Adipocyte (in vitro differentiated cells): ENCODE measurements at regions not wholly inside any gene's neighbourhood (a gene's known extent, or its start where the extent isn't known, plus 50 kb on each side); places are given as distances from the start of the nearest gene placed in this dataset.

Source experiments
- DNase-seq: peaks from one replicate; pipeline ENCODE4 v3.0.0-alpha.2; 2015; ENCODE audit warnings: low read depth
- H3K27me3 ChIP-seq: replicated peaks from 2 replicates; pipeline ENCODE4 v1.7.0; 2013; ENCODE audit warnings: mild to moderate bottlenecking, low read length, moderate library complexity; ENCODE audit not compliant: control insufficient read depth, insufficient read depth
- H3K36me3 ChIP-seq: 2 replicates; pipeline ENCODE4 v1.7.0; 2013; ENCODE audit warnings: low read length, mild to moderate bottlenecking, moderate library complexity; ENCODE audit not compliant: control insufficient read depth, insufficient read depth, severe bottlenecking
- H3K4me1 ChIP-seq: 2 replicates; pipeline ENCODE4 v1.7.0; 2013; ENCODE audit warnings: mild to moderate bottlenecking, low read length, moderate library complexity; ENCODE audit not compliant: control insufficient read depth, insufficient read depth
- H3K4me3 ChIP-seq: 2 replicates; pipeline ENCODE4 v1.7.0; 2013; ENCODE audit warnings: mild to moderate bottlenecking, low read length, moderate library complexity
- H3K9ac ChIP-seq: 2 replicates; pipeline ENCODE4 v1.7.0; 2013; ENCODE audit warnings: mild to moderate bottlenecking, low read length, moderate library complexity
- H3K9me3 ChIP-seq: 2 replicates; pipeline ENCODE4 v1.7.0; 2013; ENCODE audit warnings: mild to moderate bottlenecking, low read length, moderate library complexity; ENCODE audit not compliant: control insufficient read depth

GRCh38 chr10:128546651-128547165, 420.5 kb upstream of the MKI67 start:
- Histone ChIP-seq H3K4me1 (no peaks in the 10 kb centered on the region), H3K9me3 (no peaks in the 10 kb centered on the region), H3K4me3 (no peak overlapping the region), H3K9ac (no peak overlapping the region), H3K27me3 (peaks cover 7% of the 10 kb centered on the region), H3K36me3 (no peaks in the 10 kb centered on the region)
- no peak for DNase-seq

DNA sequence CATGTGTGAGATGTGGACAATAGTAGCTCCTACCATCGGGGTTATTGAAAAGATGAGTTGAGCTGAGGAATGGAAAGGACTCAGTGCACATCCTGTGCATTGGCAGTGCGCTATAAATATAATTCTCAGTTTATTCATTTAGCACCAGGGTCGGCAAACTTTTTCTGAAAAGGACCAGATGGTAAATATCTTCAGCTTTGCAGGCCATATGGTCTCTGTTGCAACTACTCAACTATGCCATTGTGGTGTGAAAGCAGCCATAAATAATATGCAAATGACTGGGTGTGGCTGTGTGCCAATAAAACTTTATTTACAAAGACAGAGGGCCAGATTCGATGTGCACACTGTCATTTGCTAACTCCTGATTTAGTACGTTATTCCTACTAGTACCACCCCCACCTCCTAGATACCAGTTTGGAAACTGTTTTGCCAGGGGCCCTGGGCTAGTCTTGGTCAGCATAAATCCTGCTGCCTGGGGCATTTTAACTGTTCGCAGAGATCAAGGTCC, 422.9 kb upstream of the MKI67 start:
- Histone ChIP-seq H3K9me3 (no peaks in the 10 kb centered on the region), H3K27me3 (peaks cover 4% of the 10 kb centered on the region), H3K4me3 (no peak overlapping the region), H3K4me1 (no peaks in the 10 kb centered on the region), H3K36me3 (no peaks in the 10 kb centered on the region), H3K9ac (no peak overlapping the region)
- no peak for DNase-seq

DNA sequence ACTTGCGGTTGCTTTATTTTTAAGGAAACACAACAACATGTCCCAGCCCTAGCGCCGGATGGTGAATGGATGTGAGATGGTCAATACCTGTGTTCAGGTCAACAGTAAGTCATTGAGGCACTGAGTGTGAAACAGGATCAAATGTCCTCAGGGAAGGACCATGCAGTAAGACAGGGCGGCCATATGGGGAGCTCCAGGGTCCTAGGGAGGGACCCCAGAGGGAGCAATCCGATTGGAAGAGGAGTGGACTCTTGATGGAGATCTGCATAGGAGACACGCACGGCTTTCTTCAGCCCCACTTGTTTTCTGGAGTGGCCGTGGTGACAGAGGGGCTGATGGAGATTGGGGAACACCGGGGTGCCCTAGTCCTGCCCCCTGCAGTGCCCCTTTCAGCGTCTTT, 423.8 kb upstream of the MKI67 start:
- Histone ChIP-seq H3K9ac (no peak overlapping the region), H3K4me1 (no peaks in the 10 kb centered on the region), H3K36me3 (no peaks in the 10 kb centered on the region), H3K4me3 (no peak overlapping the region), H3K9me3 (no peaks in the 10 kb centered on the region), H3K27me3 (peaks cover 2% of the 10 kb centered on the region)
- no peak for DNase-seq

DNA sequence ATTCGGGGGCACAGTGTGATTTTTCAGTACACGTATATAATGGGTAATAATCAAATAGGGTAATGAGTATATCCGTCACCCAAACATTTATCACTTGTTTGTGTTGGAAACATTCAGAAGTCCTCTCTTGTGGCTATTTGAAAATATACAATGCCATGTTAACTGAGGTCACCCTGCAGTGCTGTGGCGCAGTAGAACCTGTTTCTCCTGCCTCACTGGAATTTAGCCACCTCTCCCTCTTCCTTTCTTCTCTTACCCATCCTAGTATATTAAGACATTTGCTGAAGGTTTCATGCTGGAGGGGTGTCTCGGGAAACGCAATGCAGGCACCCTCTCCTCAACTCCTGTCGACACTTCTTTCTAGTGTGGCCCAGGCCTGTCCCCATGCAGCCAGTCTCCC, 425.3 kb upstream of the MKI67 start:
- H3K36me3 ChIP-seq = no peaks in the 10 kb centered on the region
- H3K4me3 ChIP-seq = no peak overlapping the region
- no peak overlapping the region for H3K9ac ChIP-seq
- H3K4me1 ChIP-seq = no peaks in the 10 kb centered on the region
- no peak for DNase-seq
- peaks cover 8% of the 10 kb centered on the region for H3K27me3 ChIP-seq
- H3K9me3 ChIP-seq = no peaks in the 10 kb centered on the region

DNA sequence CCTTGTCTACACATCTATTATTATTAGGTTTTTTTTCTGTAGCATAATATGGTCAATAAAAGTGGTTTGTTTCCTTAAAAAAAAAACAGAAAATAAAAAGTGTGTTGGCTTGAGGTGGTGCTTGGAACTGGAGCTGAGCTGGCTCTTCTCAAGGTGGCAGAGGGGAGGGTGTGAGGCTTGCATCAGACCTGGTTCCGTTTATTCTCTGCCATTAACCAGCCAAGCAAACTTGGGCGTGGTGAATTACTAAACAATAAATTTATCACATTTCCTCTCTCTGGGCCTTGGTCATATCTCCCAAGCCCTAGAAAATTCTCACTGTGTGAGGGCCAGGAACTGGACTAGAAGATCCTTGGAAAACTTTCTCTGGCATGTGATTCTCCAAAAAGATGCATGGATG, 427.5 kb upstream of the MKI67 start:
- Histone ChIP-seq H3K9me3 (no peaks in the 10 kb centered on the region), H3K4me1 (no peaks in the 10 kb centered on the region)

DNA sequence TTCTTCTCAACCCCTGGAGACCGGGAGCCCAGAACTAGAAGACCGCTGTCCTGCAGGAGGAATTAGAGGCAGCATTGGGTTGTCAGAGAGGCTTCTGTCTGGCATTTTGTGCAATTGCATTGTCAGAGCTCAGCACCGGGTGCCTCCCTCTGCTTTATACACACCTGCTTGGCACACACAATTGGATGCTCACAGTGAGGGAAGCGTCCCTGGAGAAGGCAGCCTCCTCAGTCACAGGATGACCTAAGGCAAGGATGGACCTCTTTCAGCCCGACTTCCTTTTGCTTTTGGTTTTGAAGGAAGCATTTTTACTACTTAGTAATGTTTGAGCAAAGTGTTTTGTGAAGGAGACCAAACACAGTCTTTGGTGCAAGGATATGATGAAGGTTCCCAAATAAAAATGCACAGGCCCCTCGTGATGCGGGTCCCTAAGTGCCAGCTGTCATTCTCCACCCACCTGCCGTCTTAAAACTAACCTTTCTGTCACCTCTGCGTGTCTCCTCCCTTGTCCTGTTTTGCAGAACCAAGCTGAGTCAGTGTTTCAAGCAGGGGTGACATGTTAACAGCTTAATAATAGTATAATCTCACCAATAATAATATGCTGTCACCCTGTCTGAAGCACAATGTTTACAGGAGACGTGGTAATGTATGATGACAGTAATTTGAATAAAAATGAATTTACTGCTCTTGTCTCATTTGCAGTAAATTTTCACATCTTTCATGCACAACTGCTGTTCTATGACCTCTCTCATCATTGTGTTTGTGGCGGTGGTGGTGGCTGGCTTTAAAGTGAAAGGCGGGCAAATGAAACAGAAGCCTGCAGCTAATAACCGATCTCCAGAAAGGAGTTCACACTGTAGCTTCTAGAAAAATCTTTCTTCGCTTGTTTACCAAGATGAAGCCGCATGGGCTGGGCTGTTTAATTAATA, 430.2 kb upstream of the MKI67 start:
- no peak overlapping the region for H3K9ac ChIP-seq
- no peak overlapping the region for H3K4me3 ChIP-seq
- no peaks in the 10 kb centered on the region for H3K4me1 ChIP-seq
- no peaks in the 10 kb centered on the region for H3K9me3 ChIP-seq
- DNase-seq = no peak
- peaks cover 8% of the 10 kb centered on the region for H3K27me3 ChIP-seq
- no peaks in the 10 kb centered on the region for H3K36me3 ChIP-seq

More for the DNA sequence above, 427.5 kb upstream of the MKI67 start:
- no peak for DNase-seq
- no peak overlapping the region for H3K9ac ChIP-seq
- H3K27me3 ChIP-seq = peaks cover 8% of the 10 kb centered on the region
- no peaks in the 10 kb centered on the region for H3K36me3 ChIP-seq
- H3K4me3 ChIP-seq = no peak overlapping the region

DNA sequence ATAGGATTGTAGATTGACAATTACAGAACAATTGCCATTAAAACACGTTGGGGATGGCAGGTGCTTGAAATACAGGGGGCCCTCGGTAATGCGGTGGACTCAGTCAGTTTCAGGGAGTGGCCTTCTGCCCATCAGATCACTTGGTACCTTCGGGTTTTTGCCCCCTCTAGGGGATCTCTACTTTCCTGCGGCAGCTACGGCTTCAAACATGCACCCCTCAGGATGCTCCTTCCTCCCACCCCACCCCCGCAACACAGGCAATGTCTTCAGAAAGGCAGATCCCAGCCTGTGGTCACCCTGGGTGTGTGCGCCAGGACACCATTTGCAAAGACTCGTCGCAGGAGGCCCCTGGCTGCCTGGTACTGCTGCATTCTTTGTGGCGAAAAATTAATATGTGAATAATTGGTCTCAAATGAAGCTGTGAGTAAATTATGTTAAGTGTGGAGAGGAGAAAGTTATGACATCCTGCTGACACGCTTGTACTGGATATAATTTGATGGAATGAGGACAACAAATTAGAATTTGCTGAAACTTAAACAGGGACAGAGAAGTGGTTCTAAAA, 431.0 kb upstream of the MKI67 start:
- Histone ChIP-seq H3K9ac (no peak overlapping the region), H3K9me3 (peaks cover 8% of the 10 kb centered on the region), H3K4me1 (no peaks in the 10 kb centered on the region), H3K4me3 (no peak overlapping the region), H3K27me3 (peaks cover 8% of the 10 kb centered on the region), H3K36me3 (no peaks in the 10 kb centered on the region)
- DNase-seq = no peak

DNA sequence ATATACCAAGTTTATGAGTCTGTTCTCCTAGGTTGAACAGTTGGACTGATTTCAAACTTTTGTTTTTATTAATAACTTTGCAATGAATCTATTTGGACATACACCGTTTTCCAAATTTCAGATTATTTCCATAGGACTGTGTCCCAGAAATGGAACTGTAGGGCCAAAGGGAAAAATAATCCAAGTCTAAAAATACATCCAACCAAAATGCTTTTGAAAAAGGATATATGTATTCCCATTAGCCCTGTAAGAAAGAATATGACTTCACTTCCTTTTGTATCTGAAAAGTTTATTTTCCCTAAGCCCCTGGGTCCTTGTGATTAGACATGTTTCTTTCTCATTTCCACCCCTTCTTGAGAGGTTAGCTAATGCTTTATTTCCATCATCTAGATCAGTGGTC, 434.2 kb upstream of the MKI67 start:
- Histone ChIP-seq H3K9me3 (peaks cover 16% of the 10 kb centered on the region), H3K4me3 (no peak overlapping the region), H3K27me3 (peaks cover 12% of the 10 kb centered on the region), H3K36me3 (no peaks in the 10 kb centered on the region), H3K4me1 (no peaks in the 10 kb centered on the region), H3K9ac (no peak overlapping the region)
- no peak for DNase-seq

- H3K27me3 ChIP-seq = peaks cover 13% of the 10 kb centered on the region
- H3K36me3 ChIP-seq = no peaks in the 10 kb centered on the region
- no peak for DNase-seq
- H3K4me1 ChIP-seq = no peaks in the 10 kb centered on the region
- H3K4me3 ChIP-seq = no peak overlapping the region
- peaks cover 16% of the 10 kb centered on the region for H3K9me3 ChIP-seq
- no peak overlapping the region for H3K9ac ChIP-seq
These were observed 434.8 kb upstream of the MKI67 start for GRCh38 chr10:128560993-128561392.

DNA sequence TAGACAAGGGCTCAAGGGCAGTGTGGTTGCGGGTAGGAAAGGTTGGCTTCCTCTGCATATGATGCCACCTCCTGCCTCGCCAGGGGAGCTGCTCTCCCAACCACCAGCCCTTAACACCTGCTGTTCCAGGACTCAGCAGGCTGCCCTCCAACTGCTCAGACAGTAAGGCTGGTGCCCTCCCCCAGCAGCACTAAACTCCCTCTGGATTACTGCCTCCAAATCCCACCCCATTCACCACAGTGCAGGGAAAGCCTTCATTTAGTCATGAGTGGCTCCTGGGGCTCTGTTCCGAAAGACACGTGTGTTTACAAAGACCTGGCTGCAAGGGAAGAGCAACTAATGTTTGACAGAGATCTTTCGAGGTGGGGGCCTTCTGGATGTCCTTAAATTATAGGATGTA, 437.2 kb upstream of the MKI67 start:
- no peak for DNase-seq
- Histone ChIP-seq H3K36me3 (no peaks in the 10 kb centered on the region), H3K4me1 (no peaks in the 10 kb centered on the region), H3K27me3 (peaks cover 30% of the 10 kb centered on the region), H3K4me3 (no peak overlapping the region), H3K9me3 (peaks cover 16% of the 10 kb centered on the region), H3K9ac (no peak overlapping the region)

GRCh38 chr10:128563904-128564303, 437.7 kb upstream of the MKI67 start:
- peaks cover 34% of the 10 kb centered on the region for H3K27me3 ChIP-seq
- H3K4me1 ChIP-seq = no peaks in the 10 kb centered on the region
- no peak overlapping the region for H3K4me3 ChIP-seq
- H3K9me3 ChIP-seq = peaks cover 16% of the 10 kb centered on the region
- no peak for DNase-seq
- H3K9ac ChIP-seq = no peak overlapping the region
- no peaks in the 10 kb centered on the region for H3K36me3 ChIP-seq
